BLaER1 (cell line): ENCODE measurements at regions not wholly inside any gene's neighbourhood (a gene's known extent, or its start where the extent isn't known, plus 50 kb on each side); places are given as distances from the start of the nearest gene placed in this dataset.

Experiments
- H3K27ac ChIP-seq: shearing (Covaris generic); formaldehyde crosslinking; 2 replicates; pipeline ENCODE4 v1.8.1; 2022
- H3K27me3 ChIP-seq: shearing (Covaris generic); formaldehyde crosslinking; 2 replicates; pipeline ENCODE4 v1.8.1; 2022
- H3K36me3 ChIP-seq: shearing (Covaris generic); formaldehyde crosslinking; 2 replicates; pipeline ENCODE4 v1.8.1; 2022
- H3K4me1 ChIP-seq: shearing (Covaris generic); formaldehyde crosslinking; 2 replicates; pipeline ENCODE4 v1.8.1; 2022
- H3K4me2 ChIP-seq: shearing (Covaris generic); formaldehyde crosslinking; 2 replicates; pipeline ENCODE4 v1.8.1; 2022
- H3K4me3 ChIP-seq: shearing (Covaris generic); formaldehyde crosslinking; 2 replicates; pipeline ENCODE4 v1.8.1; 2022
- H3K9ac ChIP-seq: shearing (Covaris generic); formaldehyde crosslinking; 2 replicates; pipeline ENCODE4 v1.8.1; 2022
- H3K9me3 ChIP-seq: shearing (Covaris generic); formaldehyde crosslinking; 2 replicates; pipeline ENCODE4 v1.8.1; 2022
- H4K20me1 ChIP-seq: shearing (Covaris generic); formaldehyde crosslinking; 2 replicates; pipeline ENCODE4 v1.8.1; 2022
- Cebpa-rat ChIP-seq: shearing (Covaris generic); IDR thresholded peaks from 2 replicates; pipeline ENCODE4 v1.8.1; 2022

GRCh38 chr6:82094166-82094806 lies 153.3 kb downstream of the IBTK start:
- Histone ChIP-seq H3K36me3 (no peaks in the 10 kb centered on the region), H3K4me2 (no peak overlapping the region), H3K27ac (no peak overlapping the region), H3K27me3 (no peaks in the 10 kb centered on the region), H3K4me3 (no peak overlapping the region), H3K9me3 (no peaks in the 10 kb centered on the region), H3K9ac (no peak overlapping the region), H4K20me1 (no peaks in the 10 kb centered on the region), H3K4me1 (no peaks in the 10 kb centered on the region)
- TF ChIP-seq Cebpa-rat = no peak

GRCh38 chr6:82088978-82089771 lies 158.4 kb downstream of the IBTK start:
- TF ChIP-seq Cebpa-rat = no peak
- H3K4me2 ChIP-seq = no peak overlapping the region

DNA sequence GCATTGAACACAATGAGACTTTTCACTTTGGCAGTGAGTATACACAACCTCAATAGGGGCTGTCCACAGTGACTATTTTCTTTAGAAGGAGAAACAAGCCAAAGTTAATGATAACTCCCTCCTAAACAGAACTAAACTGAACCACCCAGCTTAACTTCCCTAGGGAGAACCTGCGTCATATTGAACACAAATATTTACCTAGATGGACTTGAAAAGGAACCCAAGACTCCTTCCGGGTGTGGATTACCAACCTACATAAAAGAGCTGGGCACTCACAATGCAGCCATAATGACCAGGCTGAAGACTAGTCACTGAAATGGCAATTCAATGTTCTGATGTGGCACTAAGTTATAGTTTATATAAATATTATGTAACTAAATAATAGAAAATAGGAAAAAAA lies 160.6 kb downstream of the IBTK start:
- TF ChIP-seq Cebpa-rat = no peak
- Histone ChIP-seq H3K27me3 (no peaks in the 10 kb centered on the region), H3K9me3 (no peaks in the 10 kb centered on the region), H3K4me2 (no peak overlapping the region), H3K4me3 (no peak overlapping the region), H4K20me1 (no peaks in the 10 kb centered on the region), H3K36me3 (no peaks in the 10 kb centered on the region), H3K9ac (no peak overlapping the region), H3K27ac (no peak overlapping the region), H3K4me1 (no peaks in the 10 kb centered on the region)

More at GRCh38 chr6:82088978-82089771, 158.4 kb downstream of the IBTK start:
- Histone ChIP-seq H3K9ac (no peak overlapping the region), H3K36me3 (no peaks in the 10 kb centered on the region), H3K9me3 (no peaks in the 10 kb centered on the region), H4K20me1 (no peaks in the 10 kb centered on the region), H3K27ac (no peak overlapping the region), H3K4me3 (no peak overlapping the region), H3K4me1 (no peaks in the 10 kb centered on the region), H3K27me3 (no peaks in the 10 kb centered on the region)

DNA sequence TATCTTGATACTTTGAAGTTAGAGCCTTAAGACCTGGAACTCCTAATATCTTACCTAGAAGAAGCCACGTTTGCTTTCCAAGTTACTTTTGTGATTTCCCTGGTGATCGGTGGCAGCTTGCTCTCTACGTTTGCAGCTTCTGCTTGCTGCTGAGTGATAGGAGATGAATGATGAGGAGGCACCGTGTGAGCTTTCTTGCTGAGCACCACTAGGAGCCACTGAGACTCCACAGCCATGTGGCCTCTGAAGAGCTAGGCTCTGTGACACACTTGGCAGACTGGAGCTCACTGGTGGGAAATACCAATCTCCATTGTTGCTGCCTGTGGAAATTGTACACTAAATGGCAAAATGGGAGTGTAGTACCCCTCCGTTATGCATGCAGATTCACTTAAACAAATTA lies 161.8 kb downstream of the IBTK start:
- no peaks in the 10 kb centered on the region for H3K36me3 ChIP-seq
- no peak for TF ChIP-seq Cebpa-rat
- no peaks in the 10 kb centered on the region for H4K20me1 ChIP-seq
- H3K27me3 ChIP-seq = no peaks in the 10 kb centered on the region
- no peak overlapping the region for H3K27ac ChIP-seq
- no peak overlapping the region for H3K4me3 ChIP-seq
- no peak overlapping the region for H3K9ac ChIP-seq
- no peaks in the 10 kb centered on the region for H3K9me3 ChIP-seq
- no peak overlapping the region for H3K4me2 ChIP-seq
- H3K4me1 ChIP-seq = no peaks in the 10 kb centered on the region

DNA sequence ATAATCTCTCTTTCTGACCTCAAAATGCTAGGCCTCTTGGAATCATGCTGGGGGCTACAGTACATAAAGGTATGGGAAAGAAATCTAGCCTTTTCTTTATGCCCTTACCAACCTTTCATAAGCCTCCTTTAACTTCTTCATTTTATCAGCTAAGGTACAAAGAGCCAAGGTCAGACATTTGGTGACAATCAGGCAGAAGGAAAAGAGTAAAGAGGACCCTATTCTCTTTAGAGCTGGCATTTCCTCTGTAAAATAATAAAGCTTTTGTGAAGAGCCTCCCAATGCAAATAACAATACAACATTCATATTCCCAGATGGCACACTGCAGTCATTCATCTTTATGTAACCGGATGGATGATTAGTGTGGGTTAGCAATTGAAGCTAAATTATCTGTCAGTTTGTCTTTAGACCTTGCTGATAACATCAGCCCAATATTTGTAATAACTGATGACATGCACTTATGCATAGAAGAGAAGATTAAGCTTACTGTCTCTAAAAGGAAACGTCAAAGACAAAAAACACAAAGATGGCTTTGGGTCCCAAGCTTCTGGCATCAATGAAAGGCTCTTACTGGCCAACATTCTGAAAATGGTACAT lies 163.1 kb downstream of the IBTK start:
- Histone ChIP-seq H3K4me1 (no peaks in the 10 kb centered on the region), H3K27ac (no peak overlapping the region), H3K4me3 (no peak overlapping the region)

DNA sequence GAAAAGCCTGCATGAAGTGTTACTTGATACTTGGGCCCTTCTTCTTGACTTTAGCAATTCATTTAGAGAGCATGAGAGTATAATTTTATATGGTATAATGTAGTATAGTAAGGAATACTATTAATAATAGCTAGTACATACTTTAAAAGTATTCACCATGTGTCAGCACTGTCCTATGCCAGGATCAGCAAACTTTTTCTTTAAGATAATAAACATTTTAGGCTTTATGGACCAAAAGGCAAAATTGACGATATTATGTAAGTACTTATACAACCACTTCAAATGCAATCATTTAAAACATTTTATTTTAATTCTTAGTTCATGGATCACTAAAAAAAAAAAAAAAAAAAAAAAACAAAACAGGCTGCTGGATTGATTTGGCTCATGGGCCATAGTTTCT lies 163.9 kb downstream of the IBTK start:
- no peaks in the 10 kb centered on the region for H3K4me1 ChIP-seq
- no peaks in the 10 kb centered on the region for H3K27me3 ChIP-seq
- H3K27ac ChIP-seq = no peak overlapping the region
- H3K9ac ChIP-seq = no peak overlapping the region
- no peaks in the 10 kb centered on the region for H3K36me3 ChIP-seq
- no peaks in the 10 kb centered on the region for H3K9me3 ChIP-seq
- H4K20me1 ChIP-seq = no peaks in the 10 kb centered on the region
- H3K4me3 ChIP-seq = no peak overlapping the region
- H3K4me2 ChIP-seq = no peak overlapping the region
- TF ChIP-seq Cebpa-rat = no peak

More for the DNA sequence above, 163.1 kb downstream of the IBTK start:
- Histone ChIP-seq H3K9ac (no peak overlapping the region), H3K9me3 (no peaks in the 10 kb centered on the region), H3K27me3 (no peaks in the 10 kb centered on the region), H3K36me3 (no peaks in the 10 kb centered on the region), H3K4me2 (no peak overlapping the region), H4K20me1 (no peaks in the 10 kb centered on the region)
- no peak for TF ChIP-seq Cebpa-rat

DNA sequence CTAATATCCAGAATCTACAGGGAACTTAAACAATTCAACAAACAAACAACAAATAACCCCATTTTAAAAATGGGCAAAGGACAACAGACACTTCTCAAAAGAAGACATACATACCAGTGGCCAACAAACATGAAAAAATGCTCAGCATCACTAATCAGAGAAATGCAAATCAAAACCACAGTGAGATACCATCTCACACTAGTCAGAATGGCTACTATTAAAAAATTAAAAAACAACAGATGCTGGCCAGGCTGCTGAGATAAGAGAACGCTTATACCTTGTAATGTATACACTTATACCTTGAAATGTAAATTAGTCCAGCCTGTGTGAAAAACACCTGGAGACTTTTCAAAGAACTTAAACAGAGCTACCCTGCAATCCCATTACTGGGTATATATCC lies 166.8 kb downstream of the IBTK start:
- Histone ChIP-seq H3K27ac (no peak overlapping the region), H3K4me2 (no peak overlapping the region), H3K27me3 (no peaks in the 10 kb centered on the region), H3K9me3 (no peaks in the 10 kb centered on the region), H3K4me3 (no peak overlapping the region), H3K9ac (no peak overlapping the region), H3K36me3 (no peaks in the 10 kb centered on the region), H4K20me1 (no peaks in the 10 kb centered on the region), H3K4me1 (no peaks in the 10 kb centered on the region)
- no peak for TF ChIP-seq Cebpa-rat

GRCh38 chr6:82078286-82078908 lies 169.1 kb downstream of the IBTK start:
- no peak overlapping the region for H3K9ac ChIP-seq
- no peak overlapping the region for H3K27ac ChIP-seq
- no peaks in the 10 kb centered on the region for H3K4me1 ChIP-seq
- H3K27me3 ChIP-seq = no peaks in the 10 kb centered on the region
- no peak overlapping the region for H3K4me3 ChIP-seq
- H4K20me1 ChIP-seq = no peaks in the 10 kb centered on the region
- no peak for TF ChIP-seq Cebpa-rat
- no peak overlapping the region for H3K4me2 ChIP-seq
- H3K9me3 ChIP-seq = no peaks in the 10 kb centered on the region
- no peaks in the 10 kb centered on the region for H3K36me3 ChIP-seq

GRCh38 chr6:82076916-82077315 lies 170.6 kb downstream of the IBTK start:
- Histone ChIP-seq H3K36me3 (no peaks in the 10 kb centered on the region), H3K27ac (no peak overlapping the region), H4K20me1 (no peaks in the 10 kb centered on the region), H3K27me3 (no peaks in the 10 kb centered on the region), H3K4me2 (no peak overlapping the region), H3K4me3 (no peak overlapping the region), H3K4me1 (no peaks in the 10 kb centered on the region), H3K9ac (no peak overlapping the region), H3K9me3 (no peaks in the 10 kb centered on the region)
- no peak for TF ChIP-seq Cebpa-rat

DNA sequence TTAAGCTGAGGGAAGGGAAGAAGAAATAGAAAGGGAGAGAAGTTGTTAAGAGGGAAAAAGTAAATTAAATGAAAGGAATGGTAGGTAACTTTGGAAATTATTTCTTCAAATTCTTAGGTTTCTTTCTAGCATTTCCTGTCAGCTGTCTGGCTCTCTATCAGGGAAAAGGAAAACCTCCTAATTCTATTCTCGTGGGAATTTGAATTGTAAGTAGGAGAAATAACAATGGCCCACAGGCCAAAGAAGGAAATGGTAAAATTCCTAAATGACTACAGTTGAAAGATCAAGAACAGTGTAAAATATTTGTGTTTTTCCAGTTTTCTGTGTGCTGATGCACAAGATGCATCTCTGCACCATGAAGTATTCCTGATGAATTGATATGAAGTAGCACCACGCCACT lies 173.0 kb downstream of the IBTK start:
- no peaks in the 10 kb centered on the region for H3K36me3 ChIP-seq
- H3K27me3 ChIP-seq = no peaks in the 10 kb centered on the region
- no peak overlapping the region for H3K4me2 ChIP-seq
- no peak overlapping the region for H3K9ac ChIP-seq
- TF ChIP-seq Cebpa-rat = no peak
- H3K4me3 ChIP-seq = no peak overlapping the region
- no peaks in the 10 kb centered on the region for H4K20me1 ChIP-seq
- no peaks in the 10 kb centered on the region for H3K9me3 ChIP-seq
- no peaks in the 10 kb centered on the region for H3K4me1 ChIP-seq
- no peak overlapping the region for H3K27ac ChIP-seq
